ENCODE measurements at regions not wholly inside any gene's neighbourhood (a gene's known extent, or its start where the extent isn't known, plus 50 kb on each side); places are given as distances from the start of the nearest gene placed in this dataset.
A peak's percentile ranks its signal among the peaks of the same experiment; 100 is the strongest.

- TF ChIP-seq TRIM25 (IDR thresholded peaks at IDR 0.05; ENCODE audit: borderline replicate concordance) (no peak), MITF (IDR thresholded peaks at IDR 0.05) (no peak), HLTF (IDR thresholded peaks at IDR 0.05) (no peak), HDAC6 (IDR thresholded peaks at IDR 0.05; ENCODE audit: low read depth, low read length) (no peak), ATF1 (CRISPR knock-in tag; IDR thresholded peaks at IDR 0.05) (0 out of 2 replicates have a peak, but pooled peaks have one; percentile 16), ATF1 (tag; IDR thresholded peaks at IDR 0.05) (peak; percentile 69), CREM (IDR thresholded peaks at IDR 0.05; ENCODE audit: low read depth) (peak; percentile 52; the same call in 1 of the 2 replicates)
These were observed 364.4 kb upstream of the ID2 start (continued) for GRCh38 chr2:8317418-8317817.

GRCh38 chr2:8319219-8319618 lies 362.6 kb upstream of the ID2 start:
- Histone ChIP-seq H4K20me1 (replicated peaks; ENCODE audit: control insufficient read depth, insufficient read depth, low read length) (no peaks in the 10 kb centered on the region), H3K4me3 (no peak overlapping the region), H3K27me3 (ENCODE audit: control insufficient read depth in 2 of 2, insufficient read depth in 2 of 2, low read length in 2 of 2) (no peaks in the 10 kb centered on the region; a peak in 1 of 5 replicates), H3K9me3 (replicated peaks; ENCODE audit: control insufficient read depth, insufficient read depth, low read depth, low read length) (no peaks in the 10 kb centered on the region), H3K9ac (ENCODE audit: insufficient read depth in 1 of 2, low read depth in 2 of 2, low read length in 2 of 2) (no peak overlapping the region), H3K36me3 (ENCODE audit: control insufficient read depth, insufficient read depth, low read length) (no peaks in the 10 kb centered on the region), H3K4me1 (replicated peaks in 1 of 2; ENCODE audit: control insufficient read depth in 2 of 2, insufficient read depth in 2 of 2, low read length in 2 of 2) (peaks cover 5 to 14% of the 10 kb centered on the region in 2 experiments; a peak in 4 of 5 replicates), H3K9me1 (ENCODE audit: control insufficient read depth, insufficient read depth, low read length) (no peaks in the 10 kb centered on the region), H3K79me2 (ENCODE audit: control insufficient read depth, insufficient read depth, low read length) (no peaks in the 10 kb centered on the region), H3K27ac (ENCODE audit: extremely low read depth, low read depth, low read length) (no peak overlapping the region), H2AFZ (ENCODE audit: low read depth, low read length) (no peak overlapping the region), H3K4me2 (ENCODE audit: insufficient read depth, low read length) (no peak overlapping the region)
- no TSS peak for BruUV-seq (replicated peaks)
- DNase-seq (ENCODE audit: extremely low read depth in 1 of 4, low spot score in 3 of 4), result no peak
- 3% methylated on average over 2 of the region's 2 CpGs for WGBS (ENCODE audit: insufficient coverage, low coverage, missing lambda C conversion rate)
- CTCF ChIA-PET (ENCODE audit: low intra/inter-chr PET ratio), result no interaction called here
- intact Hi-C loops (cut with micrococcal nuclease) (loop anchor here (10.0 kb wide), 1 partner anchor 366 kb away; the partner anchor contains the start of gene ID2), in situ Hi-C loops (cut with MboI) (no loop called here)
- no peak for ATAC-seq
- POLR2A ChIA-PET, result no interaction called here
- FAIRE-seq, result no peak
- 0 out of 2 replicates have a peak, but pooled peaks have one; percentile 37 for TF ChIP-seq CEBPB (tag; IDR thresholded peaks at IDR 0.05)
- no peak for TF ChIP-seq SMC3 (conservative IDR thresholded peaks at IDR 0.05; ENCODE audit: insufficient read depth, low read depth, low read length)
- TF ChIP-seq FOXK2 (conservative IDR thresholded peaks at IDR 0.05 in 1 of 2, IDR thresholded peaks at IDR 0.05 in 1 of 2; ENCODE audit: low read depth in 2 of 2), result no peak
- no peak for TF ChIP-seq FOSL1 (tag; conservative IDR thresholded peaks at IDR 0.05)
- TF ChIP-seq HNRNPH1 (optimal IDR thresholded peaks at IDR 0.05; ENCODE audit: low read depth, low read length), result no peak
- TF ChIP-seq ZKSCAN3 (CRISPR knock-in tag; IDR thresholded peaks at IDR 0.05), result no peak
- TF ChIP-seq ZSCAN32 (CRISPR knock-in tag; IDR thresholded peaks at IDR 0.05), result no peak
- no peak for TF ChIP-seq ESRRA (IDR thresholded peaks at IDR 0.05; ENCODE audit: borderline replicate concordance, low read depth)
- no peak for TF ChIP-seq ZNF75A (CRISPR knock-in tag; IDR thresholded peaks at IDR 0.05)
- TF ChIP-seq ZNF274 (IDR thresholded peaks at IDR 0.05; ENCODE audit: borderline replicate concordance, low read depth, low read length), result no peak
- TF ChIP-seq ATF3 (IDR thresholded peaks at IDR 0.05), result peak; percentile 51; the same call in 1 of the 2 replicates
- TF ChIP-seq ATF3 (CRISPR knock-in tag; conservative IDR thresholded peaks at IDR 0.05), result no peak
- TF ChIP-seq SAFB (IDR thresholded peaks at IDR 0.05; ENCODE audit: borderline replicate concordance, low read depth, low read length), result no peak

Data from K562 (cell line).